H1 (cell line): ENCODE measurements at regions not wholly inside any gene's neighbourhood (a gene's known extent, or its start where the extent isn't known, plus 50 kb on each side); places are given as distances from the start of the nearest gene placed in this dataset.
"Not testable (repeated sequence)": the region's sequence is repeated elsewhere in the genome, so short reads cannot be mapped to it uniquely, and the experiment has no call there.

Source experiments
- CTCF ChIA-PET: fragments of 300-600 bp; sonication (Branson Sonifier 250); formaldehyde crosslinking; loops from one replicate; lab custom pipeline; 2021; ENCODE audit not compliant: partially characterized antibody; lab: Charles Lee
- POLR2A ChIA-PET: fragments of 300-600 bp; sonication (Branson Sonifier 250); formaldehyde crosslinking; loops from one replicate; lab custom pipeline; 2021; ENCODE audit warnings: inconsistent platforms; ENCODE audit not compliant: partially characterized antibody; lab: Charles Lee
- DNase-seq, 2 experiments: peaks; one replicate each; pipeline versions ENCODE4 v3.0.0 to v3.0.0-alpha.2; 2010 to 2022; ENCODE audit warnings: low spot score in 2 of 2, low read depth in 1 of 2, mixed read lengths in 1 of 2
- FAIRE-seq: peaks from 2 replicates; lab custom pipeline; 2011; peaks lifted over from hg19 to GRCh38; lab: Jason Lieb, UNC
- H2AFZ ChIP-seq: 2 replicates; pipeline ENCODE4 v1.8.1; 2012; ENCODE audit warnings: low read length, inconsistent platforms
- H2AK5ac ChIP-seq: 2 replicates; pipeline ENCODE4 v1.6.1; 2013; ENCODE audit warnings: low read depth, low read length
- H2BK120ac ChIP-seq: replicated peaks from 2 replicates; pipeline ENCODE3; 2013; ENCODE audit warnings: low read depth, low read length, inconsistent platforms
- H2BK12ac ChIP-seq: 2 replicates; pipeline ENCODE4 v1.6.1; 2013; ENCODE audit warnings: low read depth, low read length
- H2BK15ac ChIP-seq: 2 replicates; pipeline ENCODE4 v1.6.1; 2013; ENCODE audit warnings: low read length
- H2BK20ac ChIP-seq: 2 replicates; pipeline ENCODE4 v1.6.1; 2013; ENCODE audit warnings: low read length
- H2BK5ac ChIP-seq: 2 replicates; pipeline ENCODE4 v1.6.1; 2013; ENCODE audit warnings: low read depth, low read length
- H3K14ac ChIP-seq: 2 replicates; pipeline ENCODE4 v1.6.1; 2013; ENCODE audit warnings: inconsistent platforms; ENCODE audit not compliant: insufficient read length
- H3K18ac ChIP-seq: 2 replicates; pipeline ENCODE4 v1.6.1; 2013; ENCODE audit warnings: low read length; ENCODE audit errors: extremely low read depth
- H3K23ac ChIP-seq: 2 replicates; pipeline ENCODE4 v1.6.1; 2013; ENCODE audit warnings: inconsistent platforms; ENCODE audit not compliant: insufficient read length
- H3K23me2 ChIP-seq: 2 replicates; pipeline ENCODE4 v1.6.1; 2013; ENCODE audit warnings: low read depth, low read length
- H3K27ac ChIP-seq: 2 replicates; pipeline ENCODE4 v1.6.1; 2011; ENCODE audit warnings: low read depth, low read length, inconsistent platforms
- H3K27me3 ChIP-seq, 4 experiments: replicated peaks in 1 of 4; 1 replicate in 1 of 4; 2 replicates in 3 of 4; pipeline versions ENCODE4 v1.6.1 to v1.8.1; 2011 to 2013; ENCODE audit warnings: low read length in 3 of 4, mild to moderate bottlenecking in 3 of 4, inconsistent platforms in 2 of 4, mixed read lengths in 2 of 4, moderate library complexity in 1 of 4; ENCODE audit not compliant: control insufficient read depth in 3 of 4, insufficient read depth in 3 of 4; ENCODE audit errors: extremely low read depth in 1 of 4
- H3K36me3 ChIP-seq, 4 experiments: 2 replicates each; pipeline versions ENCODE4 v1.6.1 to v1.8.1; 2011 to 2013; ENCODE audit warnings: mild to moderate bottlenecking in 4 of 4, low read length in 3 of 4, moderate library complexity in 2 of 4, control low read depth in 1 of 4, inconsistent platforms in 1 of 4; ENCODE audit not compliant: insufficient read depth in 4 of 4, control insufficient read depth in 2 of 4
- H3K4ac ChIP-seq: replicated peaks from 2 replicates; pipeline ENCODE3; 2013; ENCODE audit warnings: low read length, low read depth, mixed read lengths, inconsistent platforms; ENCODE audit not compliant: insufficient read length
- H3K4me1 ChIP-seq, 4 experiments: replicated peaks in 1 of 4; 1 replicate in 1 of 4; 2 replicates in 3 of 4; pipeline versions ENCODE4 v1.6.1 to v1.8.1; 2011 to 2013; ENCODE audit warnings: low read length in 3 of 4, inconsistent platforms in 2 of 4, mixed read lengths in 1 of 4; ENCODE audit not compliant: insufficient read depth in 4 of 4, control insufficient read depth in 3 of 4
- H3K4me2 ChIP-seq, 2 experiments: 2 replicates each; pipeline versions ENCODE4 v1.6.1 to v1.8.1; 2011 to 2013; ENCODE audit warnings: low read depth in 2 of 2, low read length in 2 of 2, control low read depth in 1 of 2, inconsistent platforms in 1 of 2, mild to moderate bottlenecking in 1 of 2; ENCODE audit not compliant: insufficient read depth in 1 of 2
- H3K4me3 ChIP-seq, 4 experiments: fragments of 200-600, 300-600 bp in 1 of 4; sonication (generic), shearing (Covaris generic), sonication (Bioruptor Twin) in 1 of 4; 2 replicates each; pipeline versions ENCODE4 v1.5.1 to v1.8.1; 2011 to 2016; ENCODE audit warnings: low read length in 4 of 4, low read depth in 3 of 4, control low read depth in 2 of 4, inconsistent platforms in 2 of 4, mild to moderate bottlenecking in 2 of 4, mixed read lengths in 1 of 4, moderate library complexity in 1 of 4; ENCODE audit not compliant: insufficient read depth in 2 of 4; ENCODE audit errors: extremely low read depth in 1 of 4
- H3K56ac ChIP-seq: replicated peaks from 2 replicates; pipeline ENCODE3; 2013; ENCODE audit warnings: low read depth, mild to moderate bottlenecking, mixed read lengths, low read length, inconsistent platforms; ENCODE audit not compliant: insufficient read length
- H3K79me1 ChIP-seq: 2 replicates; pipeline ENCODE4 v1.6.1; 2013; ENCODE audit warnings: low read depth, low read length, control low read depth
- H3K79me2 ChIP-seq, 2 experiments: 2 replicates each; pipeline versions ENCODE4 v1.6.1 to v1.8.1; 2012 to 2013; ENCODE audit warnings: low read length in 2 of 2, mild to moderate bottlenecking in 2 of 2, inconsistent platforms in 1 of 2; ENCODE audit not compliant: insufficient read depth in 2 of 2, control insufficient read depth in 1 of 2
- H3K9ac ChIP-seq, 4 experiments: replicated peaks in 1 of 4; 1 replicate in 1 of 4; 2 replicates in 3 of 4; pipeline versions ENCODE4 v1.6.1 to v1.8.1; 2011 to 2013; ENCODE audit warnings: low read depth in 3 of 4, low read length in 3 of 4, control low read depth in 2 of 4, mild to moderate bottlenecking in 2 of 4, moderate library complexity in 2 of 4, inconsistent platforms in 1 of 4; ENCODE audit errors: extremely low read depth in 1 of 4
- H3K9me3 ChIP-seq, 2 experiments: 2 replicates each; pipeline versions ENCODE4 v1.6.1 to v1.8.1; 2012 to 2013; ENCODE audit warnings: mild to moderate bottlenecking in 2 of 2, moderate library complexity in 2 of 2, control low read depth in 1 of 2, inconsistent platforms in 1 of 2, low read depth in 1 of 2, low read length in 1 of 2, mixed read lengths in 1 of 2; ENCODE audit not compliant: insufficient read depth in 2 of 2
- H4K20me1 ChIP-seq, 2 experiments: replicated peaks in 1 of 2; 2 replicates each; pipeline versions ENCODE3 to v1.8.1; 2011 to 2013; ENCODE audit warnings: inconsistent platforms in 2 of 2, low read length in 2 of 2, mild to moderate bottlenecking in 1 of 2; ENCODE audit not compliant: insufficient read depth in 2 of 2, control insufficient read depth in 1 of 2
- H4K5ac ChIP-seq: 2 replicates; pipeline ENCODE4 v1.6.1; 2013; ENCODE audit warnings: low read length, low read depth, mixed read lengths, inconsistent platforms; ENCODE audit not compliant: insufficient read length
- H4K8ac ChIP-seq: 2 replicates; pipeline ENCODE4 v1.8.0; 2013; ENCODE audit warnings: mild to moderate bottlenecking, moderate library complexity, low read length, inconsistent platforms; ENCODE audit not compliant: insufficient read depth; ENCODE audit errors: extremely low read depth
- H4K91ac ChIP-seq: replicated peaks from 2 replicates; pipeline ENCODE3; 2013; ENCODE audit warnings: low read length, mixed read lengths, inconsistent platforms; ENCODE audit not compliant: insufficient read length
- WGBS, 2 experiments: shearing (Covaris generic) in 1 of 2; methylation state at CpG; one replicate each; pipeline versions ENCODE4 v1.1.6 to v1.1.7; 2013 to 2015; ENCODE audit warnings: low lambda C conversion rate in 2 of 2, mixed read lengths in 2 of 2, inconsistent platforms in 1 of 2, low coverage in 1 of 2, missing lambda C conversion rate in 1 of 2; ENCODE audit not compliant: insufficient replicate concordance in 2 of 2, insufficient coverage in 1 of 2, insufficient read length in 1 of 2; ENCODE audit errors: extremely low coverage in 1 of 2, missing lambda C conversion rate in 1 of 2; 5-methylcytosine and 5-hydroxymethylcytosine counted together

DNA sequence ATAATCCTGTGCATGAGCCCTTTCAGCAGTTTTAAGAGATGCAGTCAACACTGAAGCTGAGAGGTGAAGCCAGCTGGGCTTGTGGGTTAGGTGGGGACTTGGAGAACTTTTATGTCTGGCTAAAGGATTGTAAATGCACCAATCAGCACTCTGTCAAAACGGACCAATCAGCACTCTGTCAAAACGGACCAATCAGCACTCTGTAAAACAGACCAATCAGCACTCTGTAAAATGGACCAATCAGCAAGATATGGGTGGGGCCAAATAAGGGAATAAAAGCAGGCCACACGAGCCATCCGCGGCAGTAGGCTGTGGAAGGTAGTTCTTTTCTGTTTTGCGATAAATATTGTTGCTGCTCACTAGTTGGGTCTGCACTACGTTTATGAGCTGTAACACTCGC, 374.7 kb downstream of the NPIPA8 start:
- H4K20me1 ChIP-seq, H3K56ac ChIP-seq, DNase-seq, H3K27ac ChIP-seq, H3K18ac ChIP-seq, H3K27me3 ChIP-seq, H2AFZ ChIP-seq, H3K14ac ChIP-seq, H2BK12ac ChIP-seq, H3K23ac ChIP-seq, H3K79me2 ChIP-seq, H3K36me3 ChIP-seq, H2BK5ac ChIP-seq, H3K4me2 ChIP-seq, H2AK5ac ChIP-seq, POLR2A ChIA-PET, H4K8ac ChIP-seq, H3K4me1 ChIP-seq, H3K79me1 ChIP-seq, H4K91ac ChIP-seq, H3K4me3 ChIP-seq, H3K4ac ChIP-seq, H2BK20ac ChIP-seq, H3K23me2 ChIP-seq, H2BK15ac ChIP-seq, H4K5ac ChIP-seq, H2BK120ac ChIP-seq, FAIRE-seq, H3K9me3 ChIP-seq, H3K9ac ChIP-seq: not testable (repeated sequence)
- CTCF ChIA-PET: interaction anchor here (0.6 to 1.3 kb wide), 2 partner anchors 9 to 543 kb away, joined by 3 read pairs; no protein-coding TSS in a partner anchor
- 86% methylated on average over 8 of the region's 8 CpGs; no CpG with 5 or more reads in 1 of the 2 experiments for WGBS, 2 experiments
